ENCODE measurements at regions not wholly inside any gene's neighbourhood (a gene's known extent, or its start where the extent isn't known, plus 50 kb on each side); places are given as distances from the start of the nearest gene placed in this dataset.
"Not testable (repeated sequence)": the region's sequence is repeated elsewhere in the genome, so short reads cannot be mapped to it uniquely, and the experiment has no call there.

GRCh38 chr12:85580562-85581168 lies 255.5 kb downstream of the RASSF9 start:
- no peak for DNase-seq

- DNase-seq: no peak
Measured at GRCh38 chr12:85587158-85587557, 249.1 kb downstream of the RASSF9 start.

GRCh38 chr12:85588221-85588620 lies 248.0 kb downstream of the RASSF9 start:
- DNase-seq: no peak

- DNase-seq: no peak
Measured at GRCh38 chr12:85600841-85601240, 235.4 kb downstream of the RASSF9 start.

- DNase-seq: no peak
Measured at GRCh38 chr12:85603556-85603955, 232.7 kb downstream of the RASSF9 start.

GRCh38 chr12:85606455-85606854 lies 229.8 kb downstream of the RASSF9 start:
- no peak for DNase-seq

GRCh38 chr12:85609778-85610177 lies 226.4 kb downstream of the RASSF9 start:
- no peak for DNase-seq

GRCh38 chr12:85610194-85610593 lies 226.0 kb downstream of the RASSF9 start:
- no peak for DNase-seq

- DNase-seq: no peak
Measured at GRCh38 chr12:85616201-85616600, 220.0 kb downstream of the RASSF9 start.

GRCh38 chr12:85617307-85618091 lies 218.7 kb downstream of the RASSF9 start:
- no peak for DNase-seq

GRCh38 chr12:85621041-85621440 lies 215.2 kb downstream of the RASSF9 start:
- no peak for DNase-seq

GRCh38 chr12:85623763-85624162 lies 212.4 kb downstream of the RASSF9 start:
- no peak for DNase-seq

- DNase-seq: no peak
Measured at GRCh38 chr12:85625467-85625866, 210.7 kb downstream of the RASSF9 start.

- no peak for DNase-seq
Measured at GRCh38 chr12:85626001-85626783, 210.0 kb downstream of the RASSF9 start.

- DNase-seq: no peak
Measured at GRCh38 chr12:85626784-85627171, 209.4 kb downstream of the RASSF9 start.

- DNase-seq: no peak
Measured at GRCh38 chr12:85627584-85627983, 208.6 kb downstream of the RASSF9 start.

GRCh38 chr12:85628562-85628961 lies 207.6 kb downstream of the RASSF9 start:
- not testable (repeated sequence) for DNase-seq

GRCh38 chr12:85630851-85631250 lies 205.4 kb downstream of the RASSF9 start:
- no peak for DNase-seq

GRCh38 chr12:85632390-85632789 lies 203.8 kb downstream of the RASSF9 start:
- DNase-seq: no peak

- no peak for DNase-seq
Measured at GRCh38 chr12:85633491-85633890, 202.7 kb downstream of the RASSF9 start.

GRCh38 chr12:85639834-85640233 lies 196.4 kb downstream of the RASSF9 start:
- no peak for DNase-seq

GRCh38 chr12:85641796-85642195 lies 194.4 kb downstream of the RASSF9 start:
- DNase-seq: no peak

GRCh38 chr12:85642288-85642687 lies 193.9 kb downstream of the RASSF9 start:
- no peak for DNase-seq

- no peak for DNase-seq
Measured at GRCh38 chr12:85642808-85643207, 193.4 kb downstream of the RASSF9 start.

All from NCI-H1048 (cell line).